ENCODE measurements at regions not wholly inside any gene's neighbourhood (a gene's known extent, or its start where the extent isn't known, plus 50 kb on each side); places are given as distances from the start of the nearest gene placed in this dataset.

- no peak for TF ChIP-seq CTCF (IDR thresholded peaks at IDR 0.05)
- no peak for TF ChIP-seq POLR2A (IDR thresholded peaks at IDR 0.05)
- 91 to 93% methylated on average over 1 of the region's 1 CpG for WGBS, 2 donors
- no peak for DNase-seq (ENCODE audit: low spot score in 2 of 2)
- no peak overlapping the region for H3K4me3 ChIP-seq (ENCODE audit: low read depth, poor library complexity, severe bottlenecking)
- intact Hi-C loops (cut with DNase I; ENCODE audit: low total_unique reads) = no loop called here
Measured at GRCh38 chr15:97615114-97615513, 345.4 kb upstream of the ARRDC4 start.

- intact Hi-C loops (cut with DNase I; ENCODE audit: low total_unique reads) = no loop called here
- no peak for DNase-seq (ENCODE audit: low spot score in 2 of 2)
- TF ChIP-seq CTCF (IDR thresholded peaks at IDR 0.05) (no peak), POLR2A (IDR thresholded peaks at IDR 0.05) (no peak)
- 54 to 63% methylated on average over 3 of the region's 3 CpGs for WGBS, 2 donors
- no peak overlapping the region for H3K4me3 ChIP-seq (ENCODE audit: low read depth, poor library complexity, severe bottlenecking)
Measured at GRCh38 chr15:97623091-97623661, 337.3 kb upstream of the ARRDC4 start.

- intact Hi-C loops (cut with DNase I; ENCODE audit: low total_unique reads) = no loop called here
- TF ChIP-seq POLR2A (IDR thresholded peaks at IDR 0.05) (no peak), CTCF (IDR thresholded peaks at IDR 0.05) (no peak)
- WGBS, 2 donors = 55 to 63% methylated on average over 1 of the region's 1 CpG
Measured at GRCh38 chr15:97627634-97628033, 332.9 kb upstream of the ARRDC4 start.

GRCh38 chr15:97645758-97646157, 314.7 kb upstream of the ARRDC4 start:
- TF ChIP-seq CTCF (IDR thresholded peaks at IDR 0.05) = no peak
- TF ChIP-seq POLR2A (IDR thresholded peaks at IDR 0.05) = no peak
- intact Hi-C loops (cut with DNase I; ENCODE audit: low total_unique reads) = no loop called here
- DNase-seq (ENCODE audit: low spot score in 2 of 2) = no peak
- 60 to 66% methylated on average over 2 of the region's 2 CpGs for WGBS, 2 donors
- no peak overlapping the region for H3K4me3 ChIP-seq (ENCODE audit: low read depth, poor library complexity, severe bottlenecking)

More at GRCh38 chr15:97627634-97628033, 332.9 kb upstream of the ARRDC4 start:
- DNase-seq (ENCODE audit: low spot score in 2 of 2) = no peak
- no peak overlapping the region for H3K4me3 ChIP-seq (ENCODE audit: low read depth, poor library complexity, severe bottlenecking)

GRCh38 chr15:97648728-97649127, 311.8 kb upstream of the ARRDC4 start:
- intact Hi-C loops (cut with DNase I; ENCODE audit: low total_unique reads) = no loop called here

More at GRCh38 chr15:97648728-97649127, 311.8 kb upstream of the ARRDC4 start:
- DNase-seq (ENCODE audit: low spot score in 2 of 2) = no peak
- no peak overlapping the region for H3K4me3 ChIP-seq (ENCODE audit: low read depth, poor library complexity, severe bottlenecking)
- 15 to 31% methylated on average over 1 of the region's 1 CpG for WGBS, 2 donors
- TF ChIP-seq POLR2A (IDR thresholded peaks at IDR 0.05) = no peak
- TF ChIP-seq CTCF (IDR thresholded peaks at IDR 0.05) = no peak
